SK-N-SH (cell line): ENCODE measurements at regions not wholly inside any gene's neighbourhood (a gene's known extent, or its start where the extent isn't known, plus 50 kb on each side); places are given as distances from the start of the nearest gene placed in this dataset.

Experiments used
- ELF1 ChIP-seq: IDR thresholded peaks from 2 replicates; pipeline ENCODE4 v1.4.0; 2012
- POLR2AphosphoS5 ChIP-seq: IDR thresholded peaks from 2 replicates; pipeline ENCODE4 v1.6.1; 2012; ENCODE audit warnings: low read depth, low read length
- TF ChIP-seq, protein P1 (sequence below): fragments of 200-600 bp; sonication (generic); IDR thresholded peaks from 2 replicates; pipeline ENCODE4 v1.6.1; 2017; ENCODE audit warnings: antibody characterized with exemption, mild to moderate bottlenecking, moderate library complexity

DNA sequence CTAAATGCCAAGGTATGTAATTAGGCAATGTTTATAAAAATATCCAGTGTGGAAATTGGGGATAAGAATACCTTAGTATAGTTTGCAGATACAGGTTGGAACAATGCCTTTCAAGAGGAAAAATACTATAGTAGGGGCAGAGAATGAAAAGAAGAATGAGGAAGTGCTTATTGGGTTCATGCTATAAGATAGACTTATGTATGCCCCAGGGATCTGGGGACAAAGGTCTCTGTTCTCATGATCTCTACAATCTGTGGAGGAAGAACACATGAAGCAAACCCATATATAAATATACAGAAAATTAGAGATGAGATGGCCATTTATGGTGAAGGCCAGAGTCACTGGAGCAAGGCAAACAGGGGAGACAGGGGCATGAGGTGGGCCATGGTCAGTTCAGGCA, 106.5 kb upstream of the DAB2 start:
- no peak for TF ChIP-seq ELF1
- TF ChIP-seq, protein P1, sequence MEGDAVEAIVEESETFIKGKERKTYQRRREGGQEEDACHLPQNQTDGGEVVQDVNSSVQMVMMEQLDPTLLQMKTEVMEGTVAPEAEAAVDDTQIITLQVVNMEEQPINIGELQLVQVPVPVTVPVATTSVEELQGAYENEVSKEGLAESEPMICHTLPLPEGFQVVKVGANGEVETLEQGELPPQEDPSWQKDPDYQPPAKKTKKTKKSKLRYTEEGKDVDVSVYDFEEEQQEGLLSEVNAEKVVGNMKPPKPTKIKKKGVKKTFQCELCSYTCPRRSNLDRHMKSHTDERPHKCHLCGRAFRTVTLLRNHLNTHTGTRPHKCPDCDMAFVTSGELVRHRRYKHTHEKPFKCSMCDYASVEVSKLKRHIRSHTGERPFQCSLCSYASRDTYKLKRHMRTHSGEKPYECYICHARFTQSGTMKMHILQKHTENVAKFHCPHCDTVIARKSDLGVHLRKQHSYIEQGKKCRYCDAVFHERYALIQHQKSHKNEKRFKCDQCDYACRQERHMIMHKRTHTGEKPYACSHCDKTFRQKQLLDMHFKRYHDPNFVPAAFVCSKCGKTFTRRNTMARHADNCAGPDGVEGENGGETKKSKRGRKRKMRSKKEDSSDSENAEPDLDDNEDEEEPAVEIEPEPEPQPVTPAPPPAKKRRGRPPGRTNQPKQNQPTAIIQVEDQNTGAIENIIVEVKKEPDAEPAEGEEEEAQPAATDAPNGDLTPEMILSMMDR, result no peak
- TF ChIP-seq POLR2AphosphoS5, result no peak
